Esophagus (tissue), 2 donors: ENCODE measurements at regions not wholly inside any gene's neighbourhood (a gene's known extent, or its start where the extent isn't known, plus 50 kb on each side); places are given as distances from the start of the nearest gene placed in this dataset.

Source experiments
- H3K27ac ChIP-seq, 2 donors: one replicate each; pipeline ENCODE4 v1.5.1; 2013; ENCODE audit warnings: low read depth in 2 of 2, mild to moderate bottlenecking in 2 of 2, inconsistent platforms in 1 of 2, low read length in 1 of 2, moderate library complexity in 1 of 2
- H3K27me3 ChIP-seq, 2 donors: one replicate each; pipeline ENCODE4 v1.6.1; 2013; ENCODE audit warnings: low read length in 2 of 2, control low read depth in 1 of 2, mild to moderate bottlenecking in 1 of 2; ENCODE audit not compliant: insufficient read depth in 2 of 2, control insufficient read depth in 1 of 2
- H3K36me3 ChIP-seq, 2 donors: one replicate each; pipeline ENCODE4 v1.6.1; 2013; ENCODE audit warnings: low read length in 1 of 2; ENCODE audit not compliant: control insufficient read depth in 2 of 2, insufficient read depth in 2 of 2
- H3K4me1 ChIP-seq, 2 donors: one replicate each; pipeline ENCODE4 v1.6.1; 2013; ENCODE audit warnings: low read length in 1 of 2; ENCODE audit not compliant: control insufficient read depth in 2 of 2, insufficient read depth in 2 of 2
- H3K4me3 ChIP-seq, 2 donors: one replicate each; pipeline ENCODE4 v1.5.1; 2013; ENCODE audit warnings: low read length in 2 of 2, mild to moderate bottlenecking in 2 of 2, low read depth in 1 of 2, moderate library complexity in 1 of 2
- H3K9me3 ChIP-seq, 2 donors: one replicate each; pipeline ENCODE4 v1.6.1; 2013; ENCODE audit warnings: mild to moderate bottlenecking in 2 of 2, low read depth in 1 of 2, low read length in 1 of 2, moderate library complexity in 1 of 2; ENCODE audit not compliant: control insufficient read depth in 2 of 2, insufficient read depth in 1 of 2
- WGBS, 2 donors: extraction: QIAGEN DNeasy Blood & Tissue Kit; methylation state at CpG; one replicate each; pipeline ENCODE4 v1.1.7; 2013; 5-methylcytosine and 5-hydroxymethylcytosine counted together
- donor health status: healthy with polysubstance abuse.
- donor health status: Bipolar disorder and iron deficiency.

GRCh38 chr2:54388076-54388475 lies 68.1 kb upstream of the SPTBN1 start:
- H3K36me3 ChIP-seq, result no peaks in the 10 kb centered on the region

GRCh38 chr2:54392555-54393324 lies 63.4 kb upstream of the SPTBN1 start:
- no peaks in the 10 kb centered on the region for H3K9me3 ChIP-seq
- no peaks in the 10 kb centered on the region for H3K36me3 ChIP-seq
- WGBS, 2 donors, result 97 to 99% methylated on average over 2 of the region's 2 CpGs
- no peak overlapping the region for H3K27ac ChIP-seq
- H3K4me3 ChIP-seq, result no peak overlapping the region
- H3K4me1 ChIP-seq, result no peaks in the 10 kb centered on the region
- no peaks in the 10 kb centered on the region for H3K27me3 ChIP-seq

More at GRCh38 chr2:54388076-54388475, 68.1 kb upstream of the SPTBN1 start:
- no peaks in the 10 kb centered on the region for H3K27me3 ChIP-seq
- H3K27ac ChIP-seq, result no peak overlapping the region
- no peak overlapping the region for H3K4me3 ChIP-seq
- no peaks in the 10 kb centered on the region for H3K4me1 ChIP-seq
- H3K9me3 ChIP-seq, result no peaks in the 10 kb centered on the region
- WGBS, 2 donors, result 90% methylated on average over 5 of the region's 5 CpGs

- 54 to 59% methylated on average over 5 of the region's 5 CpGs for WGBS, 2 donors
- Histone ChIP-seq H3K9me3 (no peaks in the 10 kb centered on the region), H3K27ac (no peak overlapping the region)
Measured at GRCh38 chr2:54394392-54394791, 61.7 kb upstream of the SPTBN1 start.

GRCh38 chr2:54396107-54396506 lies 60.0 kb upstream of the SPTBN1 start:
- Histone ChIP-seq H3K9me3 (no peaks in the 10 kb centered on the region), H3K4me1 (no peaks in the 10 kb centered on the region), H3K27me3 (no peaks in the 10 kb centered on the region), H3K27ac (no peak overlapping the region), H3K4me3 (no peak overlapping the region), H3K36me3 (no peaks in the 10 kb centered on the region)
- WGBS, 2 donors, result 71 to 77% methylated on average over 7 of the region's 7 CpGs

More at GRCh38 chr2:54394392-54394791, 61.7 kb upstream of the SPTBN1 start:
- no peaks in the 10 kb centered on the region for H3K4me1 ChIP-seq
- no peaks in the 10 kb centered on the region for H3K27me3 ChIP-seq
- no peaks in the 10 kb centered on the region for H3K36me3 ChIP-seq
- H3K4me3 ChIP-seq, result no peak overlapping the region

GRCh38 chr2:54396798-54397197 lies 59.3 kb upstream of the SPTBN1 start:
- no peak overlapping the region for H3K27ac ChIP-seq
- 93 to 96% methylated on average over 6 of the region's 6 CpGs for WGBS, 2 donors
- no peaks in the 10 kb centered on the region for H3K9me3 ChIP-seq
- no peaks in the 10 kb centered on the region for H3K4me1 ChIP-seq
- no peaks in the 10 kb centered on the region for H3K27me3 ChIP-seq
- H3K36me3 ChIP-seq, result no peaks in the 10 kb centered on the region
- no peak overlapping the region for H3K4me3 ChIP-seq

- 69 to 72% methylated on average over 2 of the region's 2 CpGs for WGBS, 2 donors
- no peaks in the 10 kb centered on the region for H3K27me3 ChIP-seq
- no peak overlapping the region for H3K27ac ChIP-seq
- H3K36me3 ChIP-seq, result no peaks in the 10 kb centered on the region
- H3K4me3 ChIP-seq, result no peak overlapping the region
- no peaks in the 10 kb centered on the region for H3K4me1 ChIP-seq
- no peaks in the 10 kb centered on the region for H3K9me3 ChIP-seq
Measured at GRCh38 chr2:54397426-54397825, 58.7 kb upstream of the SPTBN1 start.

- Histone ChIP-seq H3K27me3 (no peaks in the 10 kb centered on the region), H3K4me1 (no peaks in the 10 kb centered on the region), H3K4me3 (no peak overlapping the region), H3K27ac (no peak overlapping the region), H3K9me3 (no peaks in the 10 kb centered on the region), H3K36me3 (no peaks in the 10 kb centered on the region)
Measured at GRCh38 chr2:54401554-54401953, 54.6 kb upstream of the SPTBN1 start.

- no peaks in the 10 kb centered on the region for H3K27me3 ChIP-seq
- WGBS, 2 donors, result 68 to 74% methylated on average over 5 of the region's 5 CpGs
- H3K9me3 ChIP-seq, result no peaks in the 10 kb centered on the region
- H3K36me3 ChIP-seq, result no peaks in the 10 kb centered on the region
- H3K27ac ChIP-seq, result no peak overlapping the region
- H3K4me1 ChIP-seq, result no peaks in the 10 kb centered on the region
- H3K4me3 ChIP-seq, result no peak overlapping the region
Measured at GRCh38 chr2:54402350-54402749, 53.8 kb upstream of the SPTBN1 start.

GRCh38 chr2:54403512-54404238 lies 52.5 kb upstream of the SPTBN1 start:
- Histone ChIP-seq H3K27me3 (no peaks in the 10 kb centered on the region), H3K4me1 (no peaks in the 10 kb centered on the region), H3K4me3 (no peak overlapping the region), H3K27ac (no peak overlapping the region), H3K9me3 (no peaks in the 10 kb centered on the region), H3K36me3 (no peaks in the 10 kb centered on the region)
- 86 to 87% methylated on average over 5 of the region's 5 CpGs for WGBS, 2 donors

GRCh38 chr2:54404270-54404669 lies 51.9 kb upstream of the SPTBN1 start:
- no peaks in the 10 kb centered on the region for H3K36me3 ChIP-seq
- H3K9me3 ChIP-seq, result no peaks in the 10 kb centered on the region
- H3K27me3 ChIP-seq, result no peaks in the 10 kb centered on the region
- H3K4me1 ChIP-seq, result no peaks in the 10 kb centered on the region
- 78 to 81% methylated on average over 4 of the region's 4 CpGs for WGBS, 2 donors
- H3K27ac ChIP-seq, result no peak overlapping the region
- no peak overlapping the region for H3K4me3 ChIP-seq
